Heart left ventricle (tissue), 16 donors: ENCODE measurements at regions not wholly inside any gene's neighbourhood (a gene's known extent, or its start where the extent isn't known, plus 50 kb on each side); places are given as distances from the start of the nearest gene placed in this dataset.
A peak's percentile ranks its signal among the peaks of the same experiment; 100 is the strongest.

Experiments
- ATAC-seq, 4 donors: fragments of 200-7000 bp; cut with Tn5 transposase; one replicate each; pipeline ENCODE4 v1.9.1; 2020 to 2022; ENCODE audit warnings: moderate library complexity in 4 of 4, mild to moderate bottlenecking in 3 of 4, moderate number of reproducible peaks in 1 of 4
- DNase-seq, 5 donors: peaks; one replicate each; pipeline ENCODE4 v3.0.0-alpha.2; 2020
- H3K27ac ChIP-seq, 12 donors: fragments of 200-600 bp; sonication (generic) in 4 of 12; one replicate each; pipeline versions ENCODE4 v1.5.0 to v1.8.0; 2016 to 2022; ENCODE audit warnings: mild to moderate bottlenecking in 2 of 12
- H3K27me3 ChIP-seq, 9 donors: fragments of 200-600 bp; sonication (generic) in 2 of 9; one replicate each; pipeline versions ENCODE4 v1.5.1 to v1.8.0; 2016 to 2022; ENCODE audit warnings: mild to moderate bottlenecking in 3 of 9
- H3K36me3 ChIP-seq, 9 donors: fragments of 200-600 bp; sonication (generic) in 2 of 9; one replicate each; pipeline versions ENCODE4 v1.5.0 to v1.8.0; 2018 to 2022; ENCODE audit warnings: mild to moderate bottlenecking in 2 of 9
- H3K4me1 ChIP-seq, 12 donors: fragments of 200-600 bp; sonication (generic) in 4 of 12; one replicate each; pipeline versions ENCODE4 v1.5.0 to v1.8.0; 2016 to 2022; ENCODE audit warnings: mild to moderate bottlenecking in 3 of 12
- H3K4me3 ChIP-seq, 12 donors: fragments of 200-600 bp; sonication (generic) in 4 of 12; one replicate each; pipeline versions ENCODE4 v1.5.0 to v1.8.0; 2017 to 2022; ENCODE audit warnings: mild to moderate bottlenecking in 9 of 12, moderate library complexity in 4 of 12
- H3K9me3 ChIP-seq, 12 donors: fragments of 200-600 bp; sonication (generic) in 4 of 12; one replicate each; pipeline versions ENCODE4 v1.5.0 to v1.8.0; 2016 to 2022; ENCODE audit warnings: mild to moderate bottlenecking in 1 of 12
- CTCF ChIP-seq, 12 donors: fragments of 200-600 bp; sonication (generic) in 4 of 12; IDR thresholded peaks; one replicate each; pipeline versions ENCODE4 v1.5.0 to v1.8.0; 2018 to 2022; ENCODE audit warnings: antibody characterized with exemption in 12 of 12, mild to moderate bottlenecking in 5 of 12
- POLR2A ChIP-seq, 2 donors: fragments of 450-650 bp; IDR thresholded peaks; one replicate each; pipeline ENCODE4 v1.6.1; 2017; ENCODE audit warnings: antibody characterized with exemption in 2 of 2, mild to moderate bottlenecking in 2 of 2, moderate library complexity in 2 of 2
- WGBS, 4 donors: extraction: QIAGEN DNeasy Blood & Tissue Kit in 2 of 4; methylation state at CpG; one replicate each; pipeline versions ENCODE4 v1.1.5 to v1.1.7; 2013 to 2018; 5-methylcytosine and 5-hydroxymethylcytosine counted together
- intact Hi-C, 10 donors: fragments of 100-400 bp; cut with DNase I; formaldehyde crosslinking; loops; one replicate each; pipeline versions ENCODE4 v1.11.1 to v1.14.2; 2022
- donor health status: ischemic (EF 13 %, LVEDD 7.1; RV severe dilation, severe dysfunction).
- donor health status: healthy with polysubstance abuse.
- donor health status: DM: no; HTN: yes; CAD: no.
- donor health status: DM: no; HTN: no; CAD: no.
- donor health status: ischemic (EF 25% LVEDD 6.9; RV normal size, moderate dysfunction).
- donor health status: ischemic (EF 25% LVEDD 5.7; RV mildly dilated, moderate dysfunction).
- donor health status: healthy.
- donor health status: DM: yes; HTN: yes; CAD: no.
- donor health status: ischemic (EF 35%, LVEDD 5.7; RV mildly dilated, moderate dysfunction).
- donor health status: nonischemic (EF 11% LVEDD 7.7; RV severe dilation, severe dysfunction).
- donor health status: DM: yes; HTN: yes; CAD: no.
- donor health status: PGD.
- donor health status: ischemic (EF 29% LVEDD 5.4; RV normal size, mild dysfunction).
- donor health status: nonischemic (EF 23%, LVEDD 6.1; RV moderate dilation, normal function).

GRCh38 chr11:110022548-110022947, 70.6 kb upstream of the ZC3H12C start:
- 85 to 100% (median 93%) methylated on average over 1 of the region's 1 CpG for WGBS, 4 donors
- no peak overlapping the region for H3K27ac ChIP-seq
- no peaks in the 10 kb centered on the region for H3K9me3 ChIP-seq
- DNase-seq (no peak), ATAC-seq (no peak)
- intact Hi-C loops = no loop called here
- TF ChIP-seq POLR2A (IDR thresholded peaks at IDR 0.05) (no peak), CTCF (IDR thresholded peaks at IDR 0.05) (no peak)
- no peaks in the 10 kb centered on the region for H3K27me3 ChIP-seq
- H3K36me3 ChIP-seq = no peaks in the 10 kb centered on the region
- H3K4me3 ChIP-seq = no peak overlapping the region
- H3K4me1 ChIP-seq = peaks cover 0 to 10% (median 0%) of the 10 kb centered on the region in 12 donors

GRCh38 chr11:110023711-110024110, 69.5 kb upstream of the ZC3H12C start:
- H3K36me3 ChIP-seq = no peaks in the 10 kb centered on the region
- ATAC-seq (no peak), DNase-seq (no peak)
- H3K4me1 ChIP-seq = peaks cover 0 to 13% (median 0%) of the 10 kb centered on the region in 12 donors
- no peaks in the 10 kb centered on the region for H3K27me3 ChIP-seq
- intact Hi-C loops = no loop called here
- no peaks in the 10 kb centered on the region for H3K9me3 ChIP-seq
- no peak overlapping the region for H3K4me3 ChIP-seq
- H3K27ac ChIP-seq = no peak overlapping the region
- TF ChIP-seq CTCF (IDR thresholded peaks at IDR 0.05) = no peak

- H3K9me3 ChIP-seq = no peaks in the 10 kb centered on the region
- H3K4me1 ChIP-seq = peaks cover 0 to 13% (median 0%) of the 10 kb centered on the region in 12 donors
- WGBS, 4 donors = 78 to 84% (median 82%) methylated on average over 2 of the region's 2 CpGs
- H3K4me3 ChIP-seq = no peak overlapping the region
- DNase-seq (no peak), ATAC-seq (peak in 2 of 4 donors; percentile 30 to 49)
- intact Hi-C loops = no loop called here
- H3K36me3 ChIP-seq = no peaks in the 10 kb centered on the region
- no peaks in the 10 kb centered on the region for H3K27me3 ChIP-seq
- peak overlapping the region in 1 of 12 donors; percentile 64 for H3K27ac ChIP-seq
- no peak for TF ChIP-seq CTCF (IDR thresholded peaks at IDR 0.05)
- no peak for TF ChIP-seq POLR2A (IDR thresholded peaks at IDR 0.05)
Measured at GRCh38 chr11:110026858-110027626, 66.2 kb upstream of the ZC3H12C start.

GRCh38 chr11:110027627-110028371, 65.4 kb upstream of the ZC3H12C start:
- Histone ChIP-seq H3K27ac (peak overlapping the region in 1 of 12 donors; percentile 38), H3K36me3 (no peaks in the 10 kb centered on the region), H3K9me3 (no peaks in the 10 kb centered on the region), H3K4me3 (no peak overlapping the region), H3K4me1 (peaks cover 0 to 13% (median 0%) of the 10 kb centered on the region in 12 donors), H3K27me3 (no peaks in the 10 kb centered on the region)
- 79 to 82% (median 80%) methylated on average over 4 of the region's 4 CpGs for WGBS, 4 donors
- ATAC-seq (no peak), DNase-seq (no peak)
- intact Hi-C loops = no loop called here
- TF ChIP-seq CTCF (IDR thresholded peaks at IDR 0.05) (no peak), POLR2A (IDR thresholded peaks at IDR 0.05) (no peak)
